Heart left ventricle (tissue), 13 donors: ENCODE measurements at regions not wholly inside any gene's neighbourhood (a gene's known extent, or its start where the extent isn't known, plus 50 kb on each side); places are given as distances from the start of the nearest gene placed in this dataset.

Source experiments
- POLR2A ChIP-seq, 2 donors: fragments of 450-650 bp; IDR thresholded peaks; one replicate each; pipeline ENCODE4 v1.6.1; 2017; ENCODE audit warnings: antibody characterized with exemption in 2 of 2, mild to moderate bottlenecking in 2 of 2, moderate library complexity in 2 of 2
- TF ChIP-seq, protein P1 (sequence below), 12 donors: fragments of 200-600 bp; sonication (generic) in 4 of 12; IDR thresholded peaks; one replicate each; pipeline versions ENCODE4 v1.5.0 to v1.8.0; 2018 to 2022; ENCODE audit warnings: antibody characterized with exemption in 12 of 12, mild to moderate bottlenecking in 5 of 12
- donor health status: ischemic (EF 13 %, LVEDD 7.1; RV severe dilation, severe dysfunction).
- donor health status: DM: no; HTN: yes; CAD: no.
- donor health status: DM: no; HTN: no; CAD: no.
- donor health status: ischemic (EF 25% LVEDD 6.9; RV normal size, moderate dysfunction).
- donor health status: ischemic (EF 25% LVEDD 5.7; RV mildly dilated, moderate dysfunction).
- donor health status: ischemic (EF 35%, LVEDD 5.7; RV mildly dilated, moderate dysfunction).
- donor health status: nonischemic (EF 11% LVEDD 7.7; RV severe dilation, severe dysfunction).
- donor health status: DM: yes; HTN: yes; CAD: no.
- donor health status: PGD.
- donor health status: ischemic (EF 29% LVEDD 5.4; RV normal size, mild dysfunction).
- donor health status: nonischemic (EF 23%, LVEDD 6.1; RV moderate dilation, normal function).

DNA sequence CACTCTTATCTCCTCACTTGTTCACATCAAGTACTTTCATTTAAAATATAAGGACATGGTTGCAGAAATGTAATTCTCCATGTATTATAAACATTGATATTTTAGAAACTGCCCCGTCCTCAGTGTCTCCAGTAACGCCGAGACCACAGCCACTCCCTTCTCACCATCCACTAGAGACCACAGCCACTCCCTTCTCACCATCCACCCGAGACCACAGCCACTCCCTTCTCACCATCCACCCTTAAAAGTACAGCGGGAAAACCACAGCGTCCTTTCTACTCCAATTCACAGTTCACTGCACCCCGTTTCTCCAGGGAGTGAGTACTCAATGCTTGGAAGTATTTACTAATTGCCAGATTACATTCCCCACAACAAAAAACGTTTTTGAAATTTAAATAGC, 1452.2 kb upstream of the ACVR2A start:
- TF ChIP-seq, protein P1, sequence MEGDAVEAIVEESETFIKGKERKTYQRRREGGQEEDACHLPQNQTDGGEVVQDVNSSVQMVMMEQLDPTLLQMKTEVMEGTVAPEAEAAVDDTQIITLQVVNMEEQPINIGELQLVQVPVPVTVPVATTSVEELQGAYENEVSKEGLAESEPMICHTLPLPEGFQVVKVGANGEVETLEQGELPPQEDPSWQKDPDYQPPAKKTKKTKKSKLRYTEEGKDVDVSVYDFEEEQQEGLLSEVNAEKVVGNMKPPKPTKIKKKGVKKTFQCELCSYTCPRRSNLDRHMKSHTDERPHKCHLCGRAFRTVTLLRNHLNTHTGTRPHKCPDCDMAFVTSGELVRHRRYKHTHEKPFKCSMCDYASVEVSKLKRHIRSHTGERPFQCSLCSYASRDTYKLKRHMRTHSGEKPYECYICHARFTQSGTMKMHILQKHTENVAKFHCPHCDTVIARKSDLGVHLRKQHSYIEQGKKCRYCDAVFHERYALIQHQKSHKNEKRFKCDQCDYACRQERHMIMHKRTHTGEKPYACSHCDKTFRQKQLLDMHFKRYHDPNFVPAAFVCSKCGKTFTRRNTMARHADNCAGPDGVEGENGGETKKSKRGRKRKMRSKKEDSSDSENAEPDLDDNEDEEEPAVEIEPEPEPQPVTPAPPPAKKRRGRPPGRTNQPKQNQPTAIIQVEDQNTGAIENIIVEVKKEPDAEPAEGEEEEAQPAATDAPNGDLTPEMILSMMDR (IDR thresholded peaks at IDR 0.05) = no peak
- no peak for TF ChIP-seq POLR2A (IDR thresholded peaks at IDR 0.05)
